Occipital lobe (tissue), 1 donor: ENCODE measurements at regions not wholly inside any gene's neighbourhood (a gene's known extent, or its start where the extent isn't known, plus 50 kb on each side); places are given as distances from the start of the nearest gene placed in this dataset.
"Not testable (repeated sequence)": the region's sequence is repeated elsewhere in the genome, so short reads cannot be mapped to it uniquely, and the experiment has no call there.

Experiments
- DNase-seq: peaks from one replicate; lab custom pipeline; 2025; lab: John Stamatoyannopoulos, UW

DNA sequence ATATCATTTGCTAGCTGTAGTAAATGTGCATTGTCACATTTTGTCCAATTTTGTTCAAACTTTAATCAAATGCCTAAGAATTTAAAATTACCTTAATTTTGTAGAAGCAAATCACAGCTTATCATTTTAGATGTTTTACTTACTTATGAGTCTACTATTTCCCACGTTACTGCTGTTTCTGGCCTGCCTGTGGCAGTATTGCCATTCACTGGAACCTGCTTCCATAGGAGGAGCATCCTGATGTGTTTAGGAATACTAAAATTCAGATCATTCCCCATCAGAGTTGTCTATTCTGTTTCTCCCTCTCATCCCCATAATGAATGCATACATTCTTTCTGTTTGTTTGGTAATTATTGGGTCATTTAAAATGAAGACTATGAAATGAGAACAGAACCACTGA is 119.5 kb upstream of the SNRPN start:
- no peak for DNase-seq

GRCh38 chr15:24848050-24848449 is 106.7 kb upstream of the SNRPN start:
- DNase-seq = no peak

DNA sequence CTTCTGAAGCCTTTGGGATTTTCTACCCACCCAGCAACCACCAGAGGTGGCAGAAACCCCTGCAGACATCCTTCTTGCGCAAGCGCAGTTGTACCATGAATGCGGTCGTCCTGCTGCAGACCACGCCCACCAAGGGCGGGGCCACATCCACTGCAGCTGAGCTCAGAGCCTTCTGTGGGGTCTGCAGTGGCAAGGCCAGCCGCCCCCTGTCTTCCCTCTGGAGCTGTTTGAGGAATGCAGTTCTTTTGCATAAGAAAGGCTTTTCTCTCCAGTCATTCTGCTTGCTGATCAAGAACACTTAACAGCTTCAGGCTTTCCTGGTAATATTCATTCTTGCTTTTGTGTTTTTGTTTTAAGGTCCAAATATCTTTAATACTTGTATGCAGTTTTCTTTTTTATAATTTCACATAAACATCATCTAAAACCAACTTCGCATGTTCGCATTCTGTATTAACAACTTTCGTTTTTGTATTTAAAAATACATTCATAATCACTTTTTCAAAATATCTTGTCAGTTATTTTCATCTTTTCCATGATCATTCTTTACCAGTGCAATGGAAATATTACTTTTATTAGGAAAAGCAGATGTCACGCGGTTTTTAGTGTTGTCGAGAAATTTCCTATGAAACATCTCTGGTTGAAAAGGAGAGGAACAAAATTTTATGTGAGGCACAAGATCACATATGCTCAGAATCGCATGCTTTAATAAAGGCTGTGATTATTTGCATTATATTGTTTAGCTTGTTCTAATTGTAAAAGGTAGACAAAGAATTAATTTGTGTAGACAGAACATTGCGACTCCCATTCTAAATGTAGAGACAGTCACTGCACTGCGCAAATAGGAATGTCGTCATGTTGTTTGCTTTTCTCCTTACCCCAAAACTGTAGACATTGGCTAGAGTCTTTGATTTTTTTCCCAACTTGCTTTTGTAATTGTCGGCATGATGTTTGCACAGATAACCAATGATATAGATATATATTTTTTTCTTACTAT is 98.1 kb upstream of the SNRPN start:
- DNase-seq = peak; percentile 25

DNA sequence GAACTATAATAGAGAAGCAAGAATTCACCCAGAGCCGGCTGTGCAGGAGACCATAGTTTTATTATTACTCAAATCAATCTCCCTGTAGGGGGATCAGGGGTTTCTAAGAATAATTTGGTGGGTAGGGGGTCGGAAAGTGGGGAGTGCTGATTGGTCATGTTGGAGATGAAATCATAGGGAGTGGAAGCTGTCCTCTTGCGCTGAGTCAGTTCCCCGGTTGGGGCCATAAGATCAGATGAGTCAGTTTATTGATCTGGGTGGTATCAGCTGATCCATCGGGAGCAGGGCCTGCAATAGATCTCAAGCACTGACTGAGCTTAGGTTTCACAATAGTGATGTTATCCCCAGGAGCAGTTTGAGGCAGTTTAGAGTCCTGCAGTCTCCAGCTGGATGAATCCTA is 97.0 kb upstream of the SNRPN start:
- no peak for DNase-seq

DNA sequence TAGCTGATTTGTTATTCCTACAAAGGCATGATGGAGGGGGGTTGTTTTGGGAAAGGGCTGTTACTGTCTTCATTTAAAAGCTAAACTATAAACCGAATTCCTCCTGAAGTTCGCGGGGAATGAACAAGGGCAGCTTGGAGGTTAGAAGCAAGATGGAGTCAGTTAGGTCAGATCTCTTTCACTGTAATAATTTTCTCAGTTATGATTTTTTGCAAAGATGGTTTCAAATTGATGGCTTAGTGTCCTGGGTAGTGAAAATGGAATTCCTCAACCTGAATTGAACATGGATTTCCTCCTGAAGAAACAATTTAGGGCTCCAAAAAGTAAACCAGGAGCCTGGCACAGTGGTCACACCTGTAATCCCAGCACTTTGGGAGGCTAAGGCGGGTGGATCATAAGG is 96.6 kb upstream of the SNRPN start:
- DNase-seq = not testable (repeated sequence)

DNA sequence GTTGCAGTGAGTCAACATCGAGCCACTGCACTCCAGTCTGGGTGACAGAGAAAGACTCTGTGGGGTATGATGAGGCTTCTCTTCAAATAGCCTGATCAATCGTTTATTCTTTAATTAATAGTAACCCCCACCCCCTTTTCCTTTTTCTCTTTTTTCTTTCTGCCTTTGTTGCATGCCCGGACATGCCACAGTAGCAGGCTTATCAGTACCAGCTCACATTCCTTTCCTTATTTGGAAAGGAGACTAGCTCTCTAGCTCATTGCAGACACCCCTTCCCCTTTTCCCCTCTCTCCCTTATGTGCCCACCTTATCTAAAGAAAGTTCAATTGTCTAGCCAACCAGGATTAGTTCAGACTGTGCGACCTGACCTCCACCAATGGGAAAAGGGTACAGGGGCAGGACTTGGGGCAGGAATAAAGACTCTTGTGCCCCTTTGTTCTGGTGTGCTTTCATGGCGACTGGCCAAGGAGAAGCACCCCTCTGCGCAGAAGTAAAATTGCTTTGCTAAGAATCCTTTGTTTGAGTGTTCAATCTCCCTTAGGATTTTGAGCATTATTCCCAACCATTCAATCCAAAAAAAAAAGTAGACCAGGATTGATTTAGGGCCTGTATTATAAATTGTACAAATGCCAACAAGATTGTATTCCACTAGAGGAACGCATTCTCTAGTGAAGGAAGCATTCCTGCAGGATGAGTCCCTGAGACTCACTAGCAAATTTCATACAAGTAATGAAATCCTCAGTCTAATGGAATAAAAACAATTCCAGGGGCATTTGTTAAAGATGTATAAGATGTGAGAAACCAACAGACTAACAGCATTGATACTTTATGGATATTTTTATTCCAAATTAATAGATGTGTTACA is 95.8 kb upstream of the SNRPN start:
- no peak for DNase-seq

- DNase-seq = no peak
Measured at GRCh38 chr15:24861014-24861690, 93.6 kb upstream of the SNRPN start.

GRCh38 chr15:24862726-24863521 is 91.9 kb upstream of the SNRPN start:
- no peak for DNase-seq

DNA sequence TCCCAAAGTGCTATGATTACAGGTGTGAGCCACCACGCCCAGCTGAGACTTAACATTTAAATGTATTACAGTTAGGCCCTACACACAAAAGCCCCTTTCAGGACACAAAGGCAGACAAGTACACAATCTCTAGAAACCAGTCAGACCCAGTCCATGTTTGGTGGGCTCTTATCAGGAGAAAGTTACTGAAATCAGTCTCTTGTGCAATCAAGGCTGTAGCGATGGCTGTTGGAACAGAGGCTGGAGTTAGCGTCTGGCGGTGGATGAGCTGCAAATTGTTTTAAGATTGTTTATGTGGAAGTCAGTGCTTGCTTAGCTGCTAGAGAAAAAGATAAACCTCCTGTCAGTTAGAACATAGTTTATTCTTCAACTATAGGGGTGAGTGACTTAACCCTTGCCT is 89.5 kb upstream of the SNRPN start:
- DNase-seq = no peak

DNA sequence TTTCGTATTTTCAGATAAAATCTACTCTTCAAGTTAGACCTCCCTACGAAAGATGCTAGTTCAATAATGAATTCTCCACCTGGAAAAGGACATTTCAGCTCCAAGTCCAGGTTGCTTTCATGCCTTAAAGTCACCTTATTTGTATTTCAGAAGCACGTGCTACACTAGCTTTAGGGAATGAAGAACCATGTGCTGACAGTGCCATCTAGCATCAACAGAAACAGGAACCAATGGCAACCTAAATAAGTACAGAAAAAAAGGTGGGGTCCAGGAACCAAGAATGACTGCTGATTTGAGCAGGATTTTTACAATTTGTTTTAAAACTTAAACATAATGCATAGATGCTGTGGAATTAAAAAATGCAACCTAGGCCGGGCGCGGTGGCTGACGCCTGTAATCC is 77.6 kb upstream of the SNRPN start:
- no peak for DNase-seq

- DNase-seq = no peak
Measured at GRCh38 chr15:24878153-24878552, 76.6 kb upstream of the SNRPN start.

DNA sequence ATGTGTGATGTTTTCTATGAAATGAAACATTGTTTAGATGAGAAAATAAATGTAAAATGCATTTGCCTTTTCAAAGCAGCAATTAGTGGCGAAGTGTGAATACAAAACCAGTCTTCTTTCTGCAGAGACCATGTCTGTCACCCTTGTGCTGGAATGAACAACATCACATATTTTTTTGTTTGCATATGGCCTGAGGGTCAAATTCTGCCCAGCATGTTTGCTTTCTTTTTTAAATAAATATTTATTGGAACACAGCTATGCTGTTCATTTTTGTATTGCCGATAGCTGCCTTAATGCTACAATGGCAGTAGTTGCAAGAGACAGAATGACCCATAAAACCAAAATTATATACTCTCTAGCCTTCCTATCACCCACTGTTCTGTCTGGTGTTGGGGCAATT is 75.3 kb upstream of the SNRPN start:
- no peak for DNase-seq

DNA sequence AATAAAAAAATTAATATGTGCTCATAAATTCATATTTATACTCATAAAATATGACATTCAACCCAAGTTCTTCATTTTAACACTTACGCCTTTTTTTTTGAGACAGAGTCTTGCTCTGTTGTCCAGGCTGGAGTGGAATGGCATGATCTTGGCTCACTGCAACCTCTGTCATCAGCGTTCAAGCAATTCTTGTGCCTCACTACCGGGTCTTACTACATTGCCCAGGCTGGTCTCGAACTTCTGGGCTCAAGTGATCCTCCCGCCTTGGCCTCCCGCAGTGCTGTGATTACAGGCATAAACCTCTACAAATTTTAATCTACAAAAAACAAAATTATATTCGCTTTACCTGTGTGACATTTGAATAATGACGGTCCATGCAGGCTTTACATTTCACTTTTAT is 74.1 kb upstream of the SNRPN start:
- DNase-seq = no peak

- DNase-seq = no peak
Measured at GRCh38 chr15:24886538-24886937, 68.2 kb upstream of the SNRPN start.

DNA sequence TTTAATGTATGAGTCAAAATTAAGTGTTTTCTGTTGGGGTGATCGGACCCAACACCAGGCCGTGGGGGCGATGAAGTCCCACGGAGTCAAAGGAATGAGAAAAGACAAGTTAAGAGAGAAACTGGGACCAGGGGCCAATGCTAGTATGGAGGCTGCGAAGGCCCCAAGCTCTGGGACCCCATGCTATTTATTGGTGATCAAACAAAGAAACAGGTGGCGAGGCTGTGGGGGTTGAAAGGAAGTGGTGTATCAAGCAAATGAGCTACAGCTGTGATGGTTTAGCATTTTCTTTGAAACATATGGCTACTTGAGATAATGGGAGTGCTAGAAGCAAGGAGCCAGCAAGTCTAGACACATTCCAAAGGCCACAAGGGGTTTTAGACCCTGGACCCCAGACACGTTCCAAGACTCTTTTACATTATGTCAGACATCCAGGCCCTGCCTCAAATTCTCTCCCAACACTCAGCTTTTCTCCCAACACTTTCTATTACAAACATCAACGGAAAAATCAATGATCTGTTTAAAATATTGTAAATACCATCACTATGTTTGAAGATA is 56.0 kb upstream of the SNRPN start:
- no peak for DNase-seq

GRCh38 chr15:24899367-24899766 is 55.4 kb upstream of the SNRPN start:
- no peak for DNase-seq

GRCh38 chr15:24899795-24900194 is 55.0 kb upstream of the SNRPN start:
- DNase-seq = no peak

GRCh38 chr15:24901409-24901808 is 53.4 kb upstream of the SNRPN start:
- DNase-seq = no peak
